IgD-negative memory B cell (primary cell): ENCODE measurements at regions not wholly inside any gene's neighbourhood (a gene's known extent, or its start where the extent isn't known, plus 50 kb on each side); places are given as distances from the start of the nearest gene placed in this dataset.

Source experiments
- H3K27ac Mint-ChIP-seq, 3 donors: one replicate each; pipeline ENCODE4 v1.8.0; 2020 to 2022; ENCODE audit warnings: mild to moderate bottlenecking in 3 of 3, mixed read lengths in 3 of 3, moderate library complexity in 1 of 3
- H3K27me3 Mint-ChIP-seq: one replicate; pipeline ENCODE4 v1.8.0; 2021; ENCODE audit warnings: mixed read lengths
- H3K36me3 Mint-ChIP-seq: one replicate; pipeline ENCODE4 v1.8.0; 2020; ENCODE audit warnings: mild to moderate bottlenecking, mixed read lengths
- H3K4me1 Mint-ChIP-seq, 3 donors: one replicate each; pipeline ENCODE4 v1.8.0; 2020 to 2022; ENCODE audit warnings: mixed read lengths in 3 of 3, mild to moderate bottlenecking in 1 of 3
- H3K4me3 Mint-ChIP-seq, 4 donors: one replicate each; pipeline ENCODE4 v1.8.0; 2020 to 2022; ENCODE audit warnings: mild to moderate bottlenecking in 4 of 4, mixed read lengths in 4 of 4, moderate library complexity in 3 of 4
- H3K9me3 Mint-ChIP-seq, 3 donors: one replicate each; pipeline ENCODE4 v1.8.0; 2020 to 2021; ENCODE audit warnings: mixed read lengths in 3 of 3, mild to moderate bottlenecking in 1 of 3

GRCh38 chr3:164927728-164928127, 150.6 kb downstream of the SI start:
- H3K36me3 Mint-ChIP-seq: no peaks in the 10 kb centered on the region

GRCh38 chr3:164918905-164919304, 159.4 kb downstream of the SI start:
- Mint-ChIP-seq H3K27me3 (no peaks in the 10 kb centered on the region), H3K4me1 (no peaks in the 10 kb centered on the region), H3K9me3 (peaks cover 0 to 12% (median 2%) of the 10 kb centered on the region in 3 donors), H3K4me3 (no peak overlapping the region), H3K36me3 (no peaks in the 10 kb centered on the region), H3K27ac (no peak overlapping the region)

More at GRCh38 chr3:164927728-164928127, 150.6 kb downstream of the SI start:
- H3K27ac Mint-ChIP-seq: no peak overlapping the region
- H3K4me3 Mint-ChIP-seq: no peak overlapping the region
- H3K4me1 Mint-ChIP-seq: peaks cover 0 to 3% (median 0%) of the 10 kb centered on the region in 3 donors
- no peaks in the 10 kb centered on the region for H3K27me3 Mint-ChIP-seq
- peaks cover 4 to 6% (median 4%) of the 10 kb centered on the region in 3 donors for H3K9me3 Mint-ChIP-seq

- H3K27ac Mint-ChIP-seq: no peak overlapping the region
- H3K4me3 Mint-ChIP-seq: no peak overlapping the region
- H3K9me3 Mint-ChIP-seq: peaks cover 4 to 19% (median 9%) of the 10 kb centered on the region in 3 donors
- H3K4me1 Mint-ChIP-seq: no peaks in the 10 kb centered on the region
- H3K36me3 Mint-ChIP-seq: peaks cover 1% of the 10 kb centered on the region
- H3K27me3 Mint-ChIP-seq: no peaks in the 10 kb centered on the region
Measured at GRCh38 chr3:164912916-164913315, 165.4 kb downstream of the SI start.

GRCh38 chr3:164903820-164904451, 174.4 kb downstream of the SI start:
- Mint-ChIP-seq H3K4me3 (no peak overlapping the region), H3K36me3 (no peaks in the 10 kb centered on the region), H3K27ac (no peak overlapping the region), H3K4me1 (no peaks in the 10 kb centered on the region), H3K27me3 (no peaks in the 10 kb centered on the region), H3K9me3 (peaks cover 1 to 8% (median 3%) of the 10 kb centered on the region in 3 donors)

GRCh38 chr3:164897342-164897741, 181.0 kb downstream of the SI start:
- no peak overlapping the region for H3K4me3 Mint-ChIP-seq
- H3K9me3 Mint-ChIP-seq: peaks cover 0 to 16% (median 2%) of the 10 kb centered on the region in 3 donors
- no peaks in the 10 kb centered on the region for H3K4me1 Mint-ChIP-seq
- no peaks in the 10 kb centered on the region for H3K36me3 Mint-ChIP-seq
- no peaks in the 10 kb centered on the region for H3K27me3 Mint-ChIP-seq
- no peak overlapping the region for H3K27ac Mint-ChIP-seq

- Mint-ChIP-seq H3K4me3 (no peak overlapping the region), H3K36me3 (no peaks in the 10 kb centered on the region), H3K27me3 (no peaks in the 10 kb centered on the region), H3K9me3 (peaks cover 4 to 20% (median 5%) of the 10 kb centered on the region in 3 donors), H3K27ac (no peak overlapping the region), H3K4me1 (no peaks in the 10 kb centered on the region)
Measured at GRCh38 chr3:164890061-164890460, 188.2 kb downstream of the SI start.

GRCh38 chr3:164883171-164883570, 195.1 kb downstream of the SI start:
- Mint-ChIP-seq H3K36me3 (no peaks in the 10 kb centered on the region), H3K9me3 (peaks cover 2 to 14% (median 5%) of the 10 kb centered on the region in 3 donors), H3K27ac (no peak overlapping the region), H3K4me1 (no peaks in the 10 kb centered on the region), H3K4me3 (no peak overlapping the region), H3K27me3 (no peaks in the 10 kb centered on the region)

- no peak overlapping the region for H3K4me3 Mint-ChIP-seq
Measured at GRCh38 chr3:164879201-164879600, 199.1 kb downstream of the SI start.

GRCh38 chr3:164864454-164864853, 213.8 kb downstream of the SI start:
- Mint-ChIP-seq H3K36me3 (no peaks in the 10 kb centered on the region), H3K4me1 (no peaks in the 10 kb centered on the region), H3K27me3 (no peaks in the 10 kb centered on the region), H3K9me3 (peaks cover 4 to 10% (median 4%) of the 10 kb centered on the region in 3 donors), H3K4me3 (no peak overlapping the region), H3K27ac (no peak overlapping the region)

More at GRCh38 chr3:164879201-164879600, 199.1 kb downstream of the SI start:
- Mint-ChIP-seq H3K9me3 (peaks cover 0 to 3% (median 2%) of the 10 kb centered on the region in 3 donors), H3K27me3 (no peaks in the 10 kb centered on the region), H3K27ac (no peak overlapping the region), H3K36me3 (no peaks in the 10 kb centered on the region), H3K4me1 (no peaks in the 10 kb centered on the region)

GRCh38 chr3:164852866-164853265, 225.4 kb downstream of the SI start:
- Mint-ChIP-seq H3K4me1 (peaks cover 0 to 3% (median 0%) of the 10 kb centered on the region in 3 donors), H3K4me3 (no peak overlapping the region), H3K27me3 (no peaks in the 10 kb centered on the region), H3K36me3 (no peaks in the 10 kb centered on the region), H3K9me3 (peaks cover 2 to 4% (median 3%) of the 10 kb centered on the region in 3 donors), H3K27ac (no peak overlapping the region)

- H3K4me1 Mint-ChIP-seq: peaks cover 0 to 3% (median 0%) of the 10 kb centered on the region in 3 donors
- no peak overlapping the region for H3K4me3 Mint-ChIP-seq
- no peak overlapping the region for H3K27ac Mint-ChIP-seq
- H3K36me3 Mint-ChIP-seq: no peaks in the 10 kb centered on the region
- H3K27me3 Mint-ChIP-seq: no peaks in the 10 kb centered on the region
- H3K9me3 Mint-ChIP-seq: peaks cover 2 to 4% (median 3%) of the 10 kb centered on the region in 3 donors
Measured at GRCh38 chr3:164851905-164852304, 226.4 kb downstream of the SI start.

GRCh38 chr3:164851204-164851603, 227.1 kb downstream of the SI start:
- Mint-ChIP-seq H3K27me3 (no peaks in the 10 kb centered on the region), H3K9me3 (peaks cover 2 to 4% (median 3%) of the 10 kb centered on the region in 3 donors), H3K4me3 (no peak overlapping the region), H3K4me1 (peaks cover 0 to 3% (median 0%) of the 10 kb centered on the region in 3 donors), H3K36me3 (no peaks in the 10 kb centered on the region), H3K27ac (no peak overlapping the region)

- Mint-ChIP-seq H3K9me3 (peaks cover 3 to 7% (median 4%) of the 10 kb centered on the region in 3 donors), H3K36me3 (no peaks in the 10 kb centered on the region), H3K4me1 (no peaks in the 10 kb centered on the region), H3K27me3 (no peaks in the 10 kb centered on the region), H3K4me3 (no peak overlapping the region), H3K27ac (no peak overlapping the region)
Measured at GRCh38 chr3:164848923-164849322, 229.4 kb downstream of the SI start.

- H3K27ac Mint-ChIP-seq: no peak overlapping the region
- H3K9me3 Mint-ChIP-seq: peaks cover 4 to 8% (median 6%) of the 10 kb centered on the region in 3 donors
- H3K27me3 Mint-ChIP-seq: no peaks in the 10 kb centered on the region
- H3K4me1 Mint-ChIP-seq: no peaks in the 10 kb centered on the region
- no peak overlapping the region for H3K4me3 Mint-ChIP-seq
- no peaks in the 10 kb centered on the region for H3K36me3 Mint-ChIP-seq
Measured at GRCh38 chr3:164845739-164846138, 232.6 kb downstream of the SI start.

GRCh38 chr3:164832216-164832615, 246.1 kb downstream of the SI start:
- Mint-ChIP-seq H3K4me3 (no peak overlapping the region), H3K36me3 (no peaks in the 10 kb centered on the region), H3K4me1 (no peaks in the 10 kb centered on the region), H3K9me3 (peaks cover 0 to 6% (median 0%) of the 10 kb centered on the region in 3 donors), H3K27me3 (no peaks in the 10 kb centered on the region), H3K27ac (no peak overlapping the region)

GRCh38 chr3:164818318-164818717, 260.0 kb downstream of the SI start:
- Mint-ChIP-seq H3K9me3 (peaks cover 0 to 3% (median 2%) of the 10 kb centered on the region in 3 donors), H3K4me1 (no peaks in the 10 kb centered on the region), H3K27me3 (no peaks in the 10 kb centered on the region), H3K27ac (no peak overlapping the region), H3K36me3 (no peaks in the 10 kb centered on the region), H3K4me3 (no peak overlapping the region)
